ENCODE measurements at regions not wholly inside any gene's neighbourhood (a gene's known extent, or its start where the extent isn't known, plus 50 kb on each side); places are given as distances from the start of the nearest gene placed in this dataset.

DNA sequence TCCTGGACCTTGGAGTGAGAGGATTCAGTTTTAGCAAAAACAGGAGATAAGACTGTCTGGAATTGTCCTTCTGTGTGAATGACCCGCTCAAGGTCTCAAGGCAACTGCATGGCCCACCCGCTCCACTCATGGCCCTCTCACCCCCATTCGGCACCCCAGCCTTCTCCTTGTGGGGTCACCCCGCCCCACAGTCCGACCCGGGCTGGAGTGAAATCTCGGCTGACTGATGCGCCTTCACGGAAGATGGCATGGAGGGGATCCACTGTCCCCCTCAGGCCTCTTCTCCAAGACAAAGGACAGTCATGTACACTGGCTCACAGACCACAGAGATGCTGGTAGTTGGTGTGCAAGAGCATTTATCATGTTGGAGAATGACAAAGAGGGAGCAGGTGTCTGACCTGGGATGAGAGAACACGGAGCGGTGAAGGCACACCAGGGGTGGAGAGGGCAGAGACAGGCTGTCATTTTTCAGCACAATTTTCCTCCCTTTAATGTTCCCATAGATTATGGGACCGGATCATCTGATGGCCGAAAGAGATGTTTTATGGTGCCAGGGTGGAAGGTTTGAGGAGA lies 391.9 kb upstream of the TNRC6C start:
- peaks cover 6% of the 10 kb centered on the region for H3K27me3 ChIP-seq (ENCODE audit: control insufficient read depth, insufficient read depth, low read length)
- DNase-seq (ENCODE audit: low read depth): no peak

DNA sequence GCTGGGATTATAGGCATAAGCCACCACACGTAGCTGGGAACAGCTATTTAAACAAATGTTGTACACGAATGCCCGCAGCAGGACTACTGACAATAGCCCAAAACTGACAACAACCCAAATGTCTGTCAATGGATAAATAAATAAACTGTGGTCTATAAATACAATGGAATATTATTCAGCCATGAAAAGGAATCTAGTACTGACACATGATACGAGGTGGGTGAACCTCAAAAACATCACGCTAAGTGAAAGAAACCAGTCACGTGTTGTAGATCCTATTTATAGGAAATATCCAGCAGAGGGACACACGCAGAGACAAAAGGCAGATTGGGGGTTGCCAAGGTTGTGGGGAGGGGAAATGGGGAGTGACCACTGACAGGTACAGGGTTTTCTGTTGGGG lies 390.0 kb upstream of the TNRC6C start:
- DNase-seq (ENCODE audit: low read depth): no peak
- H3K4me3 ChIP-seq (ENCODE audit: low read depth, low read length): no peak overlapping the region
- no peaks in the 10 kb centered on the region for H3K36me3 ChIP-seq (ENCODE audit: control insufficient read depth, insufficient read depth, low read length)
- no peak for FAIRE-seq
- peaks cover 11% of the 10 kb centered on the region for H3K27me3 ChIP-seq (ENCODE audit: control insufficient read depth, insufficient read depth, low read length)
- TF ChIP-seq, protein P1, sequence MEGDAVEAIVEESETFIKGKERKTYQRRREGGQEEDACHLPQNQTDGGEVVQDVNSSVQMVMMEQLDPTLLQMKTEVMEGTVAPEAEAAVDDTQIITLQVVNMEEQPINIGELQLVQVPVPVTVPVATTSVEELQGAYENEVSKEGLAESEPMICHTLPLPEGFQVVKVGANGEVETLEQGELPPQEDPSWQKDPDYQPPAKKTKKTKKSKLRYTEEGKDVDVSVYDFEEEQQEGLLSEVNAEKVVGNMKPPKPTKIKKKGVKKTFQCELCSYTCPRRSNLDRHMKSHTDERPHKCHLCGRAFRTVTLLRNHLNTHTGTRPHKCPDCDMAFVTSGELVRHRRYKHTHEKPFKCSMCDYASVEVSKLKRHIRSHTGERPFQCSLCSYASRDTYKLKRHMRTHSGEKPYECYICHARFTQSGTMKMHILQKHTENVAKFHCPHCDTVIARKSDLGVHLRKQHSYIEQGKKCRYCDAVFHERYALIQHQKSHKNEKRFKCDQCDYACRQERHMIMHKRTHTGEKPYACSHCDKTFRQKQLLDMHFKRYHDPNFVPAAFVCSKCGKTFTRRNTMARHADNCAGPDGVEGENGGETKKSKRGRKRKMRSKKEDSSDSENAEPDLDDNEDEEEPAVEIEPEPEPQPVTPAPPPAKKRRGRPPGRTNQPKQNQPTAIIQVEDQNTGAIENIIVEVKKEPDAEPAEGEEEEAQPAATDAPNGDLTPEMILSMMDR (IDR thresholded peaks at IDR 0.05; ENCODE audit: insufficient read depth, low read length, severe bottlenecking): no peak

More for the DNA sequence above, 391.9 kb upstream of the TNRC6C start:
- H3K36me3 ChIP-seq (ENCODE audit: control insufficient read depth, insufficient read depth, low read length): no peaks in the 10 kb centered on the region
- no peak overlapping the region for H3K4me3 ChIP-seq (ENCODE audit: low read depth, low read length)
- no peak for FAIRE-seq
- TF ChIP-seq, protein P1 (IDR thresholded peaks at IDR 0.05; ENCODE audit: insufficient read depth, low read length, severe bottlenecking): no peak

DNA sequence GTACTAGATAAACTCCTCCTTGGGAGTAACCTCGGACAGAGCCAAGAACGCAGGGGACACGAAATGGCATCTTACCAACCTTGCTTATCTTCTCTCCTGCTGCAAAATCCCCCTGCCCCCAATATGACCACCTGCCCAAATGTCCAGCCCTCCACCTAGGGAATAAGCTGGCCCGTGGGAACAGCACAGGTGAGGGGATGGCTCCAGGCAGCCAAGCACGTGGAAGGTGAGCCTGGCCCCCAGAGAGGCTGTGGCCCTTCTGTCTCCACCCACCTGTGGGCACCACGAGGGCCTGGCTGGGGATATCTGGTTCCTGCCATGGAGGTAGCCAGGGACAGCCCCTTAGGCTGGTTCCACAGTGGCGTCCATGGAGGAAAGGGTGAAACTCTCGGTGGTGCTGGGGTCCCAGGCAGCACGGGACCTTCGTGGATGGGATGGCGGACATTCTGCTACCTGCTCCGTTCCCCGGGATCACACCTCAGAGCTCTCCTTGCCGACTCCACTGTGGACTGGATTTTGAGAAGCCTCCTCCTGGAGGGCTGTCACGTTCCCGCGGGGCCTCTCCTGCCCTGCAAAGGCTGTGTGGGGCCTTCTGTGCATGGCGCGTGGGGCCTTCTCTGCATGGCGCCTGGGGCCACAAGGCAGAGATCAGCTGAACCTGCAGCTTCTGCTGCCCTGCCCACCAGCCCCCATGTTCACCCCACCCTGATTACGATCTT lies 388.5 kb upstream of the TNRC6C start:
- Histone ChIP-seq H3K4me3 (ENCODE audit: low read depth, low read length) (no peak overlapping the region), H3K27me3 (ENCODE audit: control insufficient read depth, insufficient read depth, low read length) (peaks cover 11% of the 10 kb centered on the region), H3K36me3 (ENCODE audit: control insufficient read depth, insufficient read depth, low read length) (no peaks in the 10 kb centered on the region)
- DNase-seq (ENCODE audit: low read depth): no peak
- FAIRE-seq: no peak
- TF ChIP-seq, protein P1 (IDR thresholded peaks at IDR 0.05; ENCODE audit: insufficient read depth, low read length, severe bottlenecking): no peak

DNA sequence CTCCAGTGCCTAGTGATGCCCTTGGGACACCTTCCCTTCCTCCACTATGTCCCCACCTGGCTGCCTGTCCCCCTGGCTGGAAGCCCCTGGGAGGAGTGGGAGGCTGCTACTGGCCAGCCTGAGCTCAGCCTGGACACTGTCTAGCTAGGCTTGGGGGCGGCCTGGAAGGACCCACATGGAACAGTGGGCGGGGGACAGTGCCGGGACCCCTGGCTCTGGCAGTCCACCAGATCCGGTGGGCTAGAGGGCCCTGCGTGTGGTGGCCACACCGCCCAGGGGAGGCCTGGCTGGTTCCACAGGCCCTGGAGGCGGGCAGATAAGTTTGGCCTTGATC lies 388.0 kb upstream of the TNRC6C start:
- TF ChIP-seq, protein P1 (IDR thresholded peaks at IDR 0.05; ENCODE audit: insufficient read depth, low read length, severe bottlenecking): no peak
- no peaks in the 10 kb centered on the region for H3K36me3 ChIP-seq (ENCODE audit: control insufficient read depth, insufficient read depth, low read length)
- H3K4me3 ChIP-seq (ENCODE audit: low read depth, low read length): no peak overlapping the region
- H3K27me3 ChIP-seq (ENCODE audit: control insufficient read depth, insufficient read depth, low read length): peaks cover 11% of the 10 kb centered on the region
- FAIRE-seq (no peak), DNase-seq (ENCODE audit: low read depth) (no peak)

DNA sequence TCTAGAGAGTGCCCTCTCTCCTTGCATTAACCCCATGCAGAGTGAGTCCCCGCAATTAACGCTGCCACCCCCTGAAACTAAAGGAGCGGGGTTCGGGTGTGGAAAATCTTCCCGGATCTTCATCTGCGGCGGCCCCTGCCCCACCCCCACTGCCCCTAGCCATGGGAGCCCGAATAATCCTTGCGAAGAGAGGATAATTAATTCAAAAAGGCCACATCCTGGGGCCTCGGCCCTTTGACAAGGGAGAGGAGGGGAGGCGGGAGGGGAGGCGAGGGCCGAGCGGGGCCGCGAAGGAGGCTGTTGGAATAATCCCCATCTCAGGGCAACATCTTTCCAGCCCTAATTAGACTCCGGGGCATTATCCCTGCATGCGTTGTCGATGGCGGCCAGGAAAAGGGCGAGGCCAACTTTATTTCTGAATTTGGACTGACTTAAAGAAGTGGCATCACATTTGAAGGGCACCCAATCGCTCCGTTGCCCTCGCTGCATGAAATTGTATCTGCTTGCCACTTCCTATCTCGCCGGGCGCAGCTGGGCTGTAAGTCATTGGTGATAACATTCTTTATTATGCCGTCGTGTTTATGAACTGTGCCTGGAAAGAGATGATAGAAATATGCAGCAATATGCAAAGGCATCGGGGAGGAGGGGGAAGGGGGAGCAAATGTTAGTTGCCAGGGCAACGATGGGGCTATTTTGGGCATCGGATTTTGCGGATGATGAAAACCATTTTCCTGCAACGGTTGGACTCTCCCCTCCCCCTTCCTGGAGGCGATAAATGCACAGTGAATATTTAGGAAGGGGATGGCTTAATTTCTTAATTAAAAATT lies 387.1 kb upstream of the TNRC6C start:
- TF ChIP-seq, protein P1 (IDR thresholded peaks at IDR 0.05; ENCODE audit: insufficient read depth, low read length, severe bottlenecking): no peak
- Histone ChIP-seq H3K27me3 (ENCODE audit: control insufficient read depth, insufficient read depth, low read length) (peaks cover 11% of the 10 kb centered on the region), H3K4me3 (ENCODE audit: low read depth, low read length) (no peak overlapping the region), H3K36me3 (ENCODE audit: control insufficient read depth, insufficient read depth, low read length) (no peaks in the 10 kb centered on the region)
- no peak for DNase-seq (ENCODE audit: low read depth)
- no peak for FAIRE-seq

Measured in bronchial epithelial cell (primary cell).